LNCaP clone FGC (cell line): ENCODE measurements at regions not wholly inside any gene's neighbourhood (a gene's known extent, or its start where the extent isn't known, plus 50 kb on each side); places are given as distances from the start of the nearest gene placed in this dataset.

Experiments used
- DNase-seq: peaks from one replicate; pipeline ENCODE4 v3.0.0-alpha.2; 2011; ENCODE audit warnings: low read depth
- H3K4me3 ChIP-seq: 2 replicates; pipeline ENCODE4 v1.5.1; 2011; ENCODE audit warnings: mild to moderate bottlenecking, low read depth, low read length, control low read depth
- TF ChIP-seq, protein P1 (sequence below): IDR thresholded peaks from 2 replicates; pipeline ENCODE4 v1.5.1; 2012; ENCODE audit warnings: mild to moderate bottlenecking; ENCODE audit not compliant: control insufficient read depth, insufficient read depth; ENCODE audit errors: extremely low read depth

DNA sequence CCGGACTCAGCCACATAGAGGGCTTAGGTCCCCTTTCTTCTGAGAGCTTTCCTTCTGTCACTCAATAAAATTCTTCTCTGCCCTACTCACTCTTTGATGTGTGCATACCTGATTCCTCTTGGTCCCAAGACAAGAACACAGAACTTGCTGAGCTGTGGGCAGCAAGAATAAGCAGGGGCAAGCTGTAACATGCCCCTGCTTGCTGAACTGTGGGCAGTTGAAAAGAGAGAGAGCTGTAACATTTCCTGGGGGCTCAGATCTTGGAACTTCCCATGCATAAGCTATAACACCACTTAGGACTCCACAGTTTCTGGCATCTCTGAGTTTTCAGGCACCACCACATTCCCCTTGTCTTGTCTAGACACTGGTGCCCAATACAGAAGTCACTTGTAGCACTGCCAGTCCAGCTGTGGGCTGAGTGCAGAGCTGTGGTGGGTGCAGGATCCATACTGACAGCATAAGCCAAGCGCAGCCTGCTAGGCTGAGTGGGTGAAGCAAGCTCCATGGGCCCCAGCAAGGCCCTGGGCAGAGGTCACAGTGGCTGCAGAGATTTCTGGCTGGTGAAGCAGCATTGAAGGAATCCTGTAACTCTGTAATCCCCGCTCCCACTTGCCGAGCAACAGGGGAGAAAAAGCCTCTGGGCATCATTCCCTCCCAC lies 241.2 kb downstream of the PCDH10 start:
- TF ChIP-seq, protein P1, sequence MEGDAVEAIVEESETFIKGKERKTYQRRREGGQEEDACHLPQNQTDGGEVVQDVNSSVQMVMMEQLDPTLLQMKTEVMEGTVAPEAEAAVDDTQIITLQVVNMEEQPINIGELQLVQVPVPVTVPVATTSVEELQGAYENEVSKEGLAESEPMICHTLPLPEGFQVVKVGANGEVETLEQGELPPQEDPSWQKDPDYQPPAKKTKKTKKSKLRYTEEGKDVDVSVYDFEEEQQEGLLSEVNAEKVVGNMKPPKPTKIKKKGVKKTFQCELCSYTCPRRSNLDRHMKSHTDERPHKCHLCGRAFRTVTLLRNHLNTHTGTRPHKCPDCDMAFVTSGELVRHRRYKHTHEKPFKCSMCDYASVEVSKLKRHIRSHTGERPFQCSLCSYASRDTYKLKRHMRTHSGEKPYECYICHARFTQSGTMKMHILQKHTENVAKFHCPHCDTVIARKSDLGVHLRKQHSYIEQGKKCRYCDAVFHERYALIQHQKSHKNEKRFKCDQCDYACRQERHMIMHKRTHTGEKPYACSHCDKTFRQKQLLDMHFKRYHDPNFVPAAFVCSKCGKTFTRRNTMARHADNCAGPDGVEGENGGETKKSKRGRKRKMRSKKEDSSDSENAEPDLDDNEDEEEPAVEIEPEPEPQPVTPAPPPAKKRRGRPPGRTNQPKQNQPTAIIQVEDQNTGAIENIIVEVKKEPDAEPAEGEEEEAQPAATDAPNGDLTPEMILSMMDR: no peak
- no peak for DNase-seq

DNA sequence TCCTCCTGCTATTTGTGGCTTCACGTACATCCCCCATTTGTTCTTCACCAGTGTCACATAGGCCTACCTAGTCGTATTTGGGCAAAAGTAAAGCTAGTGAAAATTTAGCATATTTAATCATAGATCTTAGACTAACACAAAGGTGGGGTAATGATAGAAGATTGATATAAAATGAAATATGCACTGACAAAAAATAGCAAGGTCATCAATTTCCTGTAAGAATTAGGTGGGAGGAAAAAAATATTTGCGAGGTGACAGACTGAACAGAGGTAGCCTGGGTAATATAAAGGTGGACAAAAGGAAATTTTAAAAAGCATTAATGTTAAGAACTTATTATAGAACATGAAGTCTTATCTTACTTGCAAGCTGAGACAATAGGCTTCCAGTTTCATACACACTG lies 239.9 kb downstream of the PCDH10 start:
- TF ChIP-seq, protein P1: no peak

More for the DNA sequence above, 241.2 kb downstream of the PCDH10 start:
- no peak overlapping the region for H3K4me3 ChIP-seq

DNA sequence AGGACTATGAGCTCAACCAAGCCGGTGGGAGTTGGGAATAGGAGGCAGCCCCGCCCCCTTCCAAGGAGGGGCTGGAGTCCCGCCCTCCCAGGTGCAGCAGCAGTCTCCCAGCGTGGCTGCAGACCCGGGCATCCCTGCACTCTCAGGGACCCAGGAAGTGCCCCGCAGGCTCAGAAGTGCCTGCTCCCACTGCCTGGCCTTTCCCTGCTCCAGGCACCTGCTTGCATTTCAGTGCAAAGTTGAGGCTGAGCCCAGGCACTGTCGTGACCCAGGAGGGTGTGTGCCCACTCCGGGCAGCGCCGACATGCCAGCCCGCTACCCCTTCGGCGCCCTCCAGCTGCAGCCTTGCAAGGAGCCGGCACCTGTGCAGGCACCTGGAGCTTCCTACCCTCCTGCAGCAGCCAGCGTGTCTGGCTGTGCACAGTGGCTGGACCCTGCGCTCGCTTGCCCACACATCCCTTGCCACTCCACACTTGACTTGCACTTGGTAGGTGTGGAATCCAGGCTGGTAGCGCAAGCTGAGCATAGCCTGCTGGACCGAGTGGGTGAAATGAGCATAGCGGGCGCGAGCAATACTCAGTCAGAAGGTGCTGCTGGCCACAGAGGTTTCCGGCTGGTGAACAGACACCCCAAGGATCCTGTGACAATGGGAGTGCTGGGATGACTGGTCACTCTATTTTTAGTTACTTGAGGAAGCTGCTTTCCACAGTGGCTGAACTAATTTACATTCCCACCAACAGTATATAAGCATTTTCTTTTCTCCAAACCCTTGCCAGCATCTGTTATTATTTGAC lies 236.3 kb downstream of the PCDH10 start:
- H3K4me3 ChIP-seq: no peak overlapping the region
- no peak for DNase-seq
- TF ChIP-seq, protein P1: no peak

More for the DNA sequence above, 239.9 kb downstream of the PCDH10 start:
- no peak for DNase-seq
- no peak overlapping the region for H3K4me3 ChIP-seq

DNA sequence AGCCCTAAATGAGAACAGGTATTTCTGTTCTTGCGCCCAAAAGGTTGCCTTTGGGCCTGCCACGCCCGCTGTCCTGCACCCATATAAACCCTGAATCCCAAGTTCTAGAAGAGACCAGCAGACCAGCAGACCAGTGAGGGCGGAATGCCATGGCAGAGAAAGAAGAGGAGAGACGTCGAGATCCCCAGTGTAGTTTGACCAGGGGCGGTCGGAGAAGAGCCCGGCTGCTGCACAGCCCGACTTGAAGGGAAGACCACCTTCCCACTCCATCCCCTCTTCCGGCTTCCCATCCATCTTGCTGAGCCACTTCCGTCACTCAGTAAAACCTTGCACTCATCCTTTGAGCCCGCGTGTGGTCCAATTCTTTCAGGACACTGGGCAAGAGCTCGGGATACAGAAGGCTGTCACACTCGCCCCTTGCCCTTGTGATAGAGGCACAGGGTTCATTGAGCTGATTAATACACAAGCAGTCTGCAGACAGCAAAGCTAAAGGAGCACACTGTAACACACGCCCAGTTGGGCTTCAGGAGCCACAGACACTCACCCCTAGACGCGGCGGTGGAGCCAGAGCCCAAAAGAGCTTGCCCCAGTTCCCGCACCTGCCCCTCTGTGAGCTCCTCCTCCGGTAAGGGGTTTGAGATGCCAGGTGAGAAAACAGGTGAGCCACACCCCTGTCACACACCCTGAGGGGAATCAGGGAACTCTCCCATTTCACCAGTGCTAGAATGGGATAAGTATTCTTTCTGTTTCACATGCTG lies 230.8 kb downstream of the PCDH10 start:
- TF ChIP-seq, protein P1: no peak
- DNase-seq: no peak
- H3K4me3 ChIP-seq: no peak overlapping the region

DNA sequence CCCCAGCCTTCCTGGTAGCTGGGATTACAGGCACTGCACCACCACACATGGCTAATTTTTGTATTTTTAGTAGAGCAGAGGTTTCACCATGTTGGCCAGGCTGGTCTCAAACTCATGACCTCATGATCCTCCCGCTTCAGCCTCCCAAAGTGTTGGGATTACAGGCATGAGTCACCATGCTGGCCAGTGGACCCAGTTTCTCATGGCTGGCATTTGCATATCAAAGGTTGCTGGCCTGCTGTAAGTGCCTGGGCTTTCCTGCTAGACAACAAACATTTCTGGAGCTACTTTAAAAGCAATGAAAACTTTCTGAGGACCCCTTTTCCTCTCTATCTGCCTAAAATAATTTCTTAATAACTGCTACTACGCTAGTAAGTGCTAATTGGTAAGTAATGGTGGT lies 228.2 kb downstream of the PCDH10 start:
- DNase-seq: no peak
- TF ChIP-seq, protein P1: no peak
- H3K4me3 ChIP-seq: no peak overlapping the region

DNA sequence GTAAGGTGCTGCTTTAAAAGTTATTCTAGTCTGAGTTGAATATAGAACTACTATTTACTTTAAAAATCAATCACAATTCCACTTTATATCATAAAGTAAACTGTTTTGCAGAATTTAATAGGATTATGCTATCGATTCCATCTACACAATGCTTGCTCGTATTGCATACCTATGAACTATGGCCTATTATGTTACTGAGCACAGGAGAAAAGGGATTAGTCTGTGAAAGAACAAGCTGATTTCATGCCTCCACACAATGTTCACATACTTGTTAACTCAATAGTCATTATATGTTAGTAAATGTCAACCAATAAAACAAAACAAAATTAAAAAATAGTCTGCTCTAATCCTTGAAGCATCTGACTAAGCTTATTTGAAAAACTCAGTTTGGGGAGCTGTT lies 223.6 kb downstream of the PCDH10 start:
- DNase-seq: no peak
- H3K4me3 ChIP-seq: no peak overlapping the region
- TF ChIP-seq, protein P1: no peak
